ENCODE measurements at regions not wholly inside any gene's neighbourhood (a gene's known extent, or its start where the extent isn't known, plus 50 kb on each side); places are given as distances from the start of the nearest gene placed in this dataset.

GRCh38 chr9:40926404-40927259, 201.8 kb downstream of the FOXD4L6 start:
- TF ChIP-seq CTCF (optimal IDR thresholded peaks at IDR 0.05 in 1 of 3, IDR thresholded peaks at IDR 0.05 in 1 of 3, conservative IDR thresholded peaks at IDR 0.05 in 1 of 3; ENCODE audit: extremely low read depth in 1 of 3, insufficient read depth in 2 of 3, low read length in 3 of 3) (no peak), EZH2 (IDR thresholded peaks at IDR 0.05; ENCODE audit: low read length) (no peak)
